ENCODE measurements at regions not wholly inside any gene's neighbourhood (a gene's known extent, or its start where the extent isn't known, plus 50 kb on each side); places are given as distances from the start of the nearest gene placed in this dataset.

GRCh38 chr18:68402784-68403183 lies 312.1 kb downstream of the TMX3 start:
- TF ChIP-seq CTCF (IDR thresholded peaks at IDR 0.05; ENCODE audit: low read depth, low read length) = no peak
- no peak for DNase-seq
- Histone ChIP-seq H3K9me3 (no peaks in the 10 kb centered on the region), H3K4me3 (ENCODE audit: low read depth, low read length) (no peak overlapping the region), H3K36me3 (no peaks in the 10 kb centered on the region), H3K4me1 (no peaks in the 10 kb centered on the region), H3K27me3 (no peaks in the 10 kb centered on the region)

- Histone ChIP-seq H3K4me3 (ENCODE audit: low read depth, low read length) (no peak overlapping the region), H3K4me1 (no peaks in the 10 kb centered on the region), H3K27me3 (no peaks in the 10 kb centered on the region), H3K9me3 (no peaks in the 10 kb centered on the region), H3K36me3 (no peaks in the 10 kb centered on the region)
- no peak for DNase-seq
- TF ChIP-seq CTCF (IDR thresholded peaks at IDR 0.05; ENCODE audit: low read depth, low read length) = no peak
Measured at GRCh38 chr18:68400889-68401288, 314.0 kb downstream of the TMX3 start.

- H3K9me3 ChIP-seq = no peaks in the 10 kb centered on the region
- H3K4me3 ChIP-seq (ENCODE audit: low read depth, low read length) = no peak overlapping the region
- no peak for TF ChIP-seq CTCF (IDR thresholded peaks at IDR 0.05; ENCODE audit: low read depth, low read length)
- H3K4me1 ChIP-seq = no peaks in the 10 kb centered on the region
- H3K27me3 ChIP-seq = no peaks in the 10 kb centered on the region
- DNase-seq = no peak
- no peaks in the 10 kb centered on the region for H3K36me3 ChIP-seq
Measured at GRCh38 chr18:68399721-68400120, 315.2 kb downstream of the TMX3 start.

GRCh38 chr18:68397241-68398035 lies 317.5 kb downstream of the TMX3 start:
- Histone ChIP-seq H3K36me3 (no peaks in the 10 kb centered on the region), H3K27me3 (no peaks in the 10 kb centered on the region), H3K4me3 (ENCODE audit: low read depth, low read length) (no peak overlapping the region), H3K4me1 (no peaks in the 10 kb centered on the region), H3K9me3 (no peaks in the 10 kb centered on the region)
- DNase-seq = peak; percentile 10
- no peak for TF ChIP-seq CTCF (IDR thresholded peaks at IDR 0.05; ENCODE audit: low read depth, low read length)

- no peaks in the 10 kb centered on the region for H3K36me3 ChIP-seq
- no peak for DNase-seq
- no peaks in the 10 kb centered on the region for H3K9me3 ChIP-seq
- no peaks in the 10 kb centered on the region for H3K27me3 ChIP-seq
- no peak overlapping the region for H3K4me3 ChIP-seq (ENCODE audit: low read depth, low read length)
- H3K4me1 ChIP-seq = no peaks in the 10 kb centered on the region
- TF ChIP-seq CTCF (IDR thresholded peaks at IDR 0.05; ENCODE audit: low read depth, low read length) = no peak
Measured at GRCh38 chr18:68394705-68395104, 320.2 kb downstream of the TMX3 start.

- no peak for TF ChIP-seq CTCF (IDR thresholded peaks at IDR 0.05; ENCODE audit: low read depth, low read length)
- no peaks in the 10 kb centered on the region for H3K27me3 ChIP-seq
- DNase-seq = no peak
- H3K9me3 ChIP-seq = no peaks in the 10 kb centered on the region
- H3K36me3 ChIP-seq = no peaks in the 10 kb centered on the region
- no peak overlapping the region for H3K4me3 ChIP-seq (ENCODE audit: low read depth, low read length)
- no peaks in the 10 kb centered on the region for H3K4me1 ChIP-seq
Measured at GRCh38 chr18:68391801-68392200, 323.1 kb downstream of the TMX3 start.

Data from BE2C (cell line).